ENCODE measurements at regions not wholly inside any gene's neighbourhood (a gene's known extent, or its start where the extent isn't known, plus 50 kb on each side); places are given as distances from the start of the nearest gene placed in this dataset.
A peak's percentile ranks its signal among the peaks of the same experiment; 100 is the strongest.

- DNase-seq (ENCODE audit: low spot score) = peak; percentile 19
These were observed 70.9 kb upstream of the GSE1 start for GRCh38 chr16:85541980-85542900.

- DNase-seq (ENCODE audit: low spot score) = no peak
These were observed 69.6 kb upstream of the GSE1 start for GRCh38 chr16:85543536-85543935.

- DNase-seq (ENCODE audit: low spot score) = no peak
These were observed 69.1 kb upstream of the GSE1 start for GRCh38 chr16:85544016-85544415.

- no peak for DNase-seq (ENCODE audit: low spot score)
These were observed 68.5 kb upstream of the GSE1 start for GRCh38 chr16:85544668-85545067.

- no peak for DNase-seq (ENCODE audit: low spot score)
These were observed 67.8 kb upstream of the GSE1 start for GRCh38 chr16:85545227-85545818.

GRCh38 chr16:85546585-85547447 is 66.3 kb upstream of the GSE1 start:
- no peak for DNase-seq (ENCODE audit: low spot score)

- DNase-seq (ENCODE audit: low spot score) = no peak
These were observed 64.7 kb upstream of the GSE1 start for GRCh38 chr16:85548375-85548774.

GRCh38 chr16:85549766-85550421 is 63.2 kb upstream of the GSE1 start:
- DNase-seq (ENCODE audit: low spot score) = no peak

GRCh38 chr16:85550422-85550864 is 62.7 kb upstream of the GSE1 start:
- no peak for DNase-seq (ENCODE audit: low spot score)

- DNase-seq (ENCODE audit: low spot score) = peak; percentile 45
These were observed 61.9 kb upstream of the GSE1 start for GRCh38 chr16:85550953-85551924.

- no peak for DNase-seq (ENCODE audit: low spot score)
These were observed 60.1 kb upstream of the GSE1 start for GRCh38 chr16:85552980-85553435.

- peak; percentile 59 for DNase-seq (ENCODE audit: low spot score)
These were observed 59.5 kb upstream of the GSE1 start for GRCh38 chr16:85553436-85554113.

- peak; percentile 81 for DNase-seq (ENCODE audit: low spot score)
These were observed 58.8 kb upstream of the GSE1 start for GRCh38 chr16:85554114-85554888.

- DNase-seq (ENCODE audit: low spot score) = peak; percentile 58
These were observed 58.0 kb upstream of the GSE1 start for GRCh38 chr16:85554889-85555718.

- no peak for DNase-seq (ENCODE audit: low spot score)
These were observed 57.2 kb upstream of the GSE1 start for GRCh38 chr16:85555719-85556455.

- peak; percentile 35 for DNase-seq (ENCODE audit: low spot score)
These were observed 56.6 kb upstream of the GSE1 start for GRCh38 chr16:85556456-85557082.
